H1 (cell line): ENCODE measurements at regions not wholly inside any gene's neighbourhood (a gene's known extent, or its start where the extent isn't known, plus 50 kb on each side); places are given as distances from the start of the nearest gene placed in this dataset.

Experiments used
- CTCF ChIP-seq, 3 experiments: IDR thresholded peaks; 1 replicate in 2 of 3; 2 replicates in 1 of 3; pipeline versions ENCODE4 v1.5.1 to v1.6.1; 2011; ENCODE audit warnings: low read length in 3 of 3, mild to moderate bottlenecking in 3 of 3, inconsistent platforms in 2 of 3, low read depth in 1 of 3, moderate library complexity in 1 of 3; ENCODE audit not compliant: insufficient read depth in 1 of 3; ENCODE audit errors: control extremely low read depth in 1 of 3
- POLR2AphosphoS5 ChIP-seq: IDR thresholded peaks from 2 replicates; pipeline ENCODE4 v1.6.1; 2011; ENCODE audit warnings: low read depth, low read length

DNA sequence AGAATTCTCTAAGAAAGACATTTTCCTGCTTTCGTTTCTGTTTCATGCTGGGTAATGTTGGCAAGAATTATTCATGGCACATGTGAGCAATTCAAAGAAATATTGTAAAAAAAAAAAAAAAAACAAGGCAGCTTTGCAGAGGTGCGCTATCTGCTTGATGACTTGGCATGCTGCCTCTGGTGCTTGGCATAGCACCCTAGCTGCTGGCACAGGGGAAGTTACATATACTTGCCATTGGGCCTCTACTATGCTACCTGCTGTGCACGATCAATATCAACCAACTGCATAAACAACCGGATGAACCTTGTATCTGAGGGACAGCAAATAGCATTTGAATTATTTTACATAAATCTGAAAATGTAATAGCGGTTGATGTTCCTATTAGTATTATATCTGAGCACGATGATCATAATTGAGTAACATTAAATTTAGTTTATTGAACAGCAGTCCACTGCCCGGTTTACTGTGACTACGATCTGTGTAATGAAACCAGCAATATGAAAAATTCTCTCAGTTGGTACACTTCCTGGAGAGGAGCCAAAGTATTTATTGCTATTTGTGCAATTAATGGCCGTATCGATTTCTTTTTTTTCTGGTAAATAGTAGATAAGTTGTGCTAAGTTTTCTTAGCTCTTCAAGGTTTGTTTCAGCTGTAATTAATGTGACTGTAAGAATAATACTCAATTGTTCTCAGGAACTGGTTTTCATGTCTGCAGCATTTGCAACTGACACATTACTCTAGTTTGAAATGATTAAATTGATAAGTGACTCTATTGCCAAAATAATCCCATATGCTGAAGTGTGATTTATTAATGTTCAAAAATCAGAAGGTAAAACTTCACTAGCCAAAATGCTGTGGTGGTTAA, 717.3 kb downstream of the DACH1 start:
- no peak for TF ChIP-seq POLR2AphosphoS5
- TF ChIP-seq CTCF (IDR thresholded peaks at IDR 0.05; ENCODE audit: control extremely low read depth in 1 of 3, insufficient read depth in 1 of 3, low read depth in 1 of 3, low read length in 3 of 3) = no peak
